OCI-LY1 (cell line): ENCODE measurements at regions not wholly inside any gene's neighbourhood (a gene's known extent, or its start where the extent isn't known, plus 50 kb on each side); places are given as distances from the start of the nearest gene placed in this dataset.

Experiments used
- EZH2 ChIP-seq: fragments of 200-600 bp; sonication (generic), shearing (Covaris generic); IDR thresholded peaks from 2 replicates; pipeline ENCODE4 v1.8.0; 2017; ENCODE audit warnings: borderline replicate concordance, mixed run types, mild to moderate bottlenecking, antibody characterized with exemption, low read length, moderate library complexity, mixed read lengths
- TF ChIP-seq, protein P1 (sequence below): fragments of 200-600 bp; sonication (generic), shearing (Covaris generic); IDR thresholded peaks from 2 replicates; pipeline ENCODE4 v1.5.1; 2017; ENCODE audit warnings: mild to moderate bottlenecking, antibody characterized with exemption, low read length, moderate library complexity, mixed read lengths

DNA sequence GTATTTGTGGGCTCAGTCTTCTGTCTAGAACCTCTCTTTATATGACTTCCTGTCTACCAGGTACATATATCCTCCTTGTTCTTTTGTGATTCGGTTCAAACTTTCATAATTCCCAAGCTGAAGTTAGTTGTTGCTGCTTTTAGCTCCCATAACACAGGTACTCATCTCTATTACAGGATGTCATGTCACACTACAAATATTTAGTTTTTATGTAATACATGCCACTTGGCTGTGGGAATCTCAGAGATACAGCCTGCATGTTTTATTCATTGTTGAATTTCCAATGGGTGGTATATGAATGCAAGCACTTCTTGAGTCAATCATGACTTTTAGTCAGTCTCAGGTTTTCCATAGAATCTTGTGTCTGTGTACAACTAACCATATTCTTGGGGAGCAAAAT lies 122.7 kb downstream of the SINHCAF start:
- TF ChIP-seq, protein P1, sequence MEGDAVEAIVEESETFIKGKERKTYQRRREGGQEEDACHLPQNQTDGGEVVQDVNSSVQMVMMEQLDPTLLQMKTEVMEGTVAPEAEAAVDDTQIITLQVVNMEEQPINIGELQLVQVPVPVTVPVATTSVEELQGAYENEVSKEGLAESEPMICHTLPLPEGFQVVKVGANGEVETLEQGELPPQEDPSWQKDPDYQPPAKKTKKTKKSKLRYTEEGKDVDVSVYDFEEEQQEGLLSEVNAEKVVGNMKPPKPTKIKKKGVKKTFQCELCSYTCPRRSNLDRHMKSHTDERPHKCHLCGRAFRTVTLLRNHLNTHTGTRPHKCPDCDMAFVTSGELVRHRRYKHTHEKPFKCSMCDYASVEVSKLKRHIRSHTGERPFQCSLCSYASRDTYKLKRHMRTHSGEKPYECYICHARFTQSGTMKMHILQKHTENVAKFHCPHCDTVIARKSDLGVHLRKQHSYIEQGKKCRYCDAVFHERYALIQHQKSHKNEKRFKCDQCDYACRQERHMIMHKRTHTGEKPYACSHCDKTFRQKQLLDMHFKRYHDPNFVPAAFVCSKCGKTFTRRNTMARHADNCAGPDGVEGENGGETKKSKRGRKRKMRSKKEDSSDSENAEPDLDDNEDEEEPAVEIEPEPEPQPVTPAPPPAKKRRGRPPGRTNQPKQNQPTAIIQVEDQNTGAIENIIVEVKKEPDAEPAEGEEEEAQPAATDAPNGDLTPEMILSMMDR, result no peak
- TF ChIP-seq EZH2, result no peak
